Rectal smooth muscle tissue (tissue), 1 donor: ENCODE measurements at regions not wholly inside any gene's neighbourhood (a gene's known extent, or its start where the extent isn't known, plus 50 kb on each side); places are given as distances from the start of the nearest gene placed in this dataset.
A peak's percentile ranks its signal among the peaks of the same experiment; 100 is the strongest.
"Not testable (repeated sequence)": the region's sequence is repeated elsewhere in the genome, so short reads cannot be mapped to it uniquely, and the experiment has no call there.

Experiments
- H3K27ac ChIP-seq: one replicate; pipeline ENCODE4 v1.7.0; 2013; ENCODE audit warnings: low read depth, low read length, inconsistent platforms
- H3K27me3 ChIP-seq: one replicate; pipeline ENCODE4 v1.7.0; 2013; ENCODE audit warnings: low read length; ENCODE audit not compliant: control insufficient read depth, insufficient read depth
- H3K36me3 ChIP-seq: one replicate; pipeline ENCODE4 v1.7.0; 2013; ENCODE audit warnings: low read length; ENCODE audit not compliant: control insufficient read depth, insufficient read depth
- H3K4me1 ChIP-seq: one replicate; pipeline ENCODE4 v1.7.0; 2013; ENCODE audit warnings: low read length; ENCODE audit not compliant: control insufficient read depth, insufficient read depth
- H3K4me3 ChIP-seq: one replicate; pipeline ENCODE4 v1.7.0; 2013; ENCODE audit warnings: low read length
- H3K9ac ChIP-seq: one replicate; pipeline ENCODE4 v1.7.0; 2013; ENCODE audit warnings: low read length

- H3K36me3 ChIP-seq = no peaks in the 10 kb centered on the region
- no peak overlapping the region for H3K9ac ChIP-seq
- H3K27ac ChIP-seq = peak overlapping the region; percentile 89
- no peaks in the 10 kb centered on the region for H3K27me3 ChIP-seq
- H3K4me1 ChIP-seq = peaks cover 6% of the 10 kb centered on the region
- H3K4me3 ChIP-seq = no peak overlapping the region
These were observed 126.5 kb upstream of the VKORC1L1 start for GRCh38 chr7:65746398-65746669.

- no peaks in the 10 kb centered on the region for H3K27me3 ChIP-seq
- no peak overlapping the region for H3K4me3 ChIP-seq
- no peaks in the 10 kb centered on the region for H3K36me3 ChIP-seq
- peak overlapping the region; percentile 87 for H3K27ac ChIP-seq
- no peak overlapping the region for H3K9ac ChIP-seq
- peaks cover 6% of the 10 kb centered on the region for H3K4me1 ChIP-seq
These were observed 123.8 kb upstream of the VKORC1L1 start for GRCh38 chr7:65749039-65749438.

GRCh38 chr7:65749518-65749917 lies 123.4 kb upstream of the VKORC1L1 start:
- Histone ChIP-seq H3K4me3 (peak overlapping the region; percentile 32), H3K9ac (no peak overlapping the region), H3K27ac (peak overlapping the region; percentile 87), H3K36me3 (no peaks in the 10 kb centered on the region), H3K27me3 (no peaks in the 10 kb centered on the region), H3K4me1 (peaks cover 6% of the 10 kb centered on the region)

GRCh38 chr7:65750511-65751344 lies 122.1 kb upstream of the VKORC1L1 start:
- peak overlapping the region; percentile 97 for H3K4me3 ChIP-seq
- H3K27me3 ChIP-seq = no peaks in the 10 kb centered on the region
- H3K9ac ChIP-seq = peak overlapping the region; percentile 86
- H3K36me3 ChIP-seq = no peaks in the 10 kb centered on the region
- peaks cover 6% of the 10 kb centered on the region for H3K4me1 ChIP-seq
- H3K27ac ChIP-seq = peak overlapping the region; percentile 87

- not testable (repeated sequence) for H3K4me3 ChIP-seq, H3K27ac ChIP-seq, H3K9ac ChIP-seq, H3K4me1 ChIP-seq, H3K36me3 ChIP-seq, H3K27me3 ChIP-seq
These were observed 118.8 kb upstream of the VKORC1L1 start for GRCh38 chr7:65754070-65754469.

GRCh38 chr7:65758991-65759390 lies 113.9 kb upstream of the VKORC1L1 start:
- H3K4me1 ChIP-seq, H3K27me3 ChIP-seq, H3K36me3 ChIP-seq, H3K9ac ChIP-seq, H3K4me3 ChIP-seq, H3K27ac ChIP-seq: not testable (repeated sequence)

- not testable (repeated sequence) for H3K36me3 ChIP-seq, H3K27me3 ChIP-seq, H3K4me3 ChIP-seq, H3K9ac ChIP-seq, H3K4me1 ChIP-seq, H3K27ac ChIP-seq
These were observed 110.2 kb upstream of the VKORC1L1 start for GRCh38 chr7:65762712-65763111.

- not testable (repeated sequence) for H3K27ac ChIP-seq, H3K4me3 ChIP-seq, H3K4me1 ChIP-seq, H3K9ac ChIP-seq, H3K27me3 ChIP-seq, H3K36me3 ChIP-seq
These were observed 109.8 kb upstream of the VKORC1L1 start for GRCh38 chr7:65763114-65763513.

- H3K9ac ChIP-seq = peak overlapping the region; percentile 62
- H3K4me3 ChIP-seq = peak overlapping the region; percentile 95
- H3K27me3 ChIP-seq, H3K36me3 ChIP-seq, H3K4me1 ChIP-seq: not testable (repeated sequence)
- peak overlapping the region; percentile 88 for H3K27ac ChIP-seq
These were observed 102.2 kb upstream of the VKORC1L1 start for GRCh38 chr7:65770473-65771225.

GRCh38 chr7:65771226-65771569 lies 101.7 kb upstream of the VKORC1L1 start:
- not testable (repeated sequence) for H3K9ac ChIP-seq
- peak overlapping the region; percentile 70 for H3K4me3 ChIP-seq
- H3K27ac ChIP-seq = peak overlapping the region; percentile 88

GRCh38 chr7:65776677-65777076 lies 96.2 kb upstream of the VKORC1L1 start:
- H3K4me1 ChIP-seq, H3K9ac ChIP-seq, H3K36me3 ChIP-seq, H3K27me3 ChIP-seq, H3K4me3 ChIP-seq, H3K27ac ChIP-seq: not testable (repeated sequence)

More at GRCh38 chr7:65771226-65771569, 101.7 kb upstream of the VKORC1L1 start:
- not testable (repeated sequence) for H3K27me3 ChIP-seq, H3K36me3 ChIP-seq, H3K4me1 ChIP-seq

- not testable (repeated sequence) for H3K36me3 ChIP-seq, H3K4me1 ChIP-seq, H3K9ac ChIP-seq, H3K27ac ChIP-seq, H3K27me3 ChIP-seq, H3K4me3 ChIP-seq
These were observed 82.9 kb upstream of the VKORC1L1 start for GRCh38 chr7:65789943-65790342.

GRCh38 chr7:65791788-65792187 lies 81.1 kb upstream of the VKORC1L1 start:
- H3K27me3 ChIP-seq, H3K4me3 ChIP-seq, H3K27ac ChIP-seq, H3K4me1 ChIP-seq, H3K9ac ChIP-seq, H3K36me3 ChIP-seq: not testable (repeated sequence)
